ENCODE measurements at regions not wholly inside any gene's neighbourhood (a gene's known extent, or its start where the extent isn't known, plus 50 kb on each side); places are given as distances from the start of the nearest gene placed in this dataset.
A peak's percentile ranks its signal among the peaks of the same experiment; 100 is the strongest.

GRCh38 chr13:39942552-39943273 lies 287.3 kb downstream of the COG6 start:
- peak; percentile 73 for DNase-seq

GRCh38 chr13:39943711-39944110 lies 288.2 kb downstream of the COG6 start:
- no peak for DNase-seq

GRCh38 chr13:39945226-39945625 lies 289.8 kb downstream of the COG6 start:
- no peak for DNase-seq

- DNase-seq, result no peak
These were observed 291.3 kb downstream of the COG6 start for GRCh38 chr13:39946769-39947168.

GRCh38 chr13:39951301-39951700 lies 295.8 kb downstream of the COG6 start:
- DNase-seq, result no peak

- DNase-seq, result no peak
These were observed 297.1 kb downstream of the COG6 start for GRCh38 chr13:39952249-39953233.

GRCh38 chr13:39954476-39954875 lies 299.0 kb downstream of the COG6 start:
- DNase-seq, result no peak

GRCh38 chr13:39955560-39955959 lies 300.1 kb downstream of the COG6 start:
- DNase-seq, result no peak

GRCh38 chr13:39956036-39956435 lies 300.6 kb downstream of the COG6 start:
- DNase-seq, result peak; percentile 28

- no peak for DNase-seq
These were observed 302.6 kb downstream of the COG6 start for GRCh38 chr13:39957868-39958677.

GRCh38 chr13:39959497-39960144 lies 304.2 kb downstream of the COG6 start:
- DNase-seq, result no peak

- DNase-seq, result no peak
These were observed 304.7 kb downstream of the COG6 start for GRCh38 chr13:39960191-39960590.

- no peak for DNase-seq
These were observed 305.6 kb downstream of the COG6 start for GRCh38 chr13:39961036-39961435.

- DNase-seq, result no peak
These were observed 308.1 kb downstream of the COG6 start for GRCh38 chr13:39963612-39964011.

GRCh38 chr13:39965309-39965708 lies 309.8 kb downstream of the COG6 start:
- no peak for DNase-seq

- DNase-seq, result no peak
These were observed 311.9 kb downstream of the COG6 start for GRCh38 chr13:39967199-39967959.

GRCh38 chr13:39968646-39969475 lies 313.4 kb downstream of the COG6 start:
- DNase-seq, result no peak

GRCh38 chr13:39970177-39970846 lies 314.9 kb downstream of the COG6 start:
- no peak for DNase-seq

- no peak for DNase-seq
These were observed 316.1 kb downstream of the COG6 start for GRCh38 chr13:39971526-39971925.

GRCh38 chr13:39976481-39976880 lies 321.0 kb downstream of the COG6 start:
- no peak for DNase-seq

All from activated naive CD4-positive, alpha-beta T cell treated with anti-CD3 and anti-CD28 coated beads, Interleukin-2, amount 50 U/mL, for 16 hours (primary cell).